ENCODE measurements at regions not wholly inside any gene's neighbourhood (a gene's known extent, or its start where the extent isn't known, plus 50 kb on each side); places are given as distances from the start of the nearest gene placed in this dataset.

GRCh38 chr5:90158131-90158530, 251.4 kb downstream of the CETN3 start:
- no peak for TF ChIP-seq RARB (CRISPR knock-in tag; IDR thresholded peaks at IDR 0.05)
- TF ChIP-seq ZFP30 (CRISPR knock-in tag; IDR thresholded peaks at IDR 0.05): no peak
- peak; percentile 39; the same call in 1 of the 3 replicates for ATAC-seq

GRCh38 chr5:90153031-90153430, 256.5 kb downstream of the CETN3 start:
- no peak for ATAC-seq
- TF ChIP-seq PPARA (CRISPR knock-in tag; IDR thresholded peaks at IDR 0.05; ENCODE audit: borderline replicate concordance) (no peak), ZNF70 (CRISPR knock-in tag; IDR thresholded peaks at IDR 0.05) (no peak), PATZ1 (CRISPR knock-in tag; IDR thresholded peaks at IDR 0.05; ENCODE audit: borderline replicate concordance) (no peak), GLIS3 (CRISPR knock-in tag; IDR thresholded peaks at IDR 0.05) (no peak), ARNTL (CRISPR knock-in tag; IDR thresholded peaks at IDR 0.05; ENCODE audit: borderline replicate concordance, low read depth) (no peak), CSRNP3 (CRISPR knock-in tag; IDR thresholded peaks at IDR 0.05) (no peak), POU6F1 (CRISPR knock-in tag; IDR thresholded peaks at IDR 0.05; ENCODE audit: borderline replicate concordance, low read depth) (no peak), BACH2 (CRISPR knock-in tag; IDR thresholded peaks at IDR 0.05; ENCODE audit: borderline replicate concordance) (no peak), ESRRG (CRISPR knock-in tag; IDR thresholded peaks at IDR 0.05) (no peak), RARB (CRISPR knock-in tag; IDR thresholded peaks at IDR 0.05) (no peak)

- no peak for ATAC-seq
- no peak for TF ChIP-seq RARB (CRISPR knock-in tag; IDR thresholded peaks at IDR 0.05)
- TF ChIP-seq ZNF8 (CRISPR knock-in tag; IDR thresholded peaks at IDR 0.05): no peak
- TF ChIP-seq SNAI2 (CRISPR knock-in tag; IDR thresholded peaks at IDR 0.05): no peak
- TF ChIP-seq POU6F1 (CRISPR knock-in tag; IDR thresholded peaks at IDR 0.05; ENCODE audit: borderline replicate concordance, low read depth): no peak
- no peak for TF ChIP-seq ISL1 (CRISPR knock-in tag; IDR thresholded peaks at IDR 0.05)
- no peak for TF ChIP-seq OSR1 (CRISPR knock-in tag; IDR thresholded peaks at IDR 0.05)
- TF ChIP-seq GLIS3 (CRISPR knock-in tag; IDR thresholded peaks at IDR 0.05): no peak
- no peak for TF ChIP-seq ZC3H10 (CRISPR knock-in tag; IDR thresholded peaks at IDR 0.05)
- no peak for TF ChIP-seq PATZ1 (CRISPR knock-in tag; IDR thresholded peaks at IDR 0.05; ENCODE audit: borderline replicate concordance)
These were observed 264.8 kb downstream of the CETN3 start for GRCh38 chr5:90144625-90145327.

GRCh38 chr5:90142541-90142940, 267.0 kb downstream of the CETN3 start:
- no peak for ATAC-seq
- no peak for TF ChIP-seq ZNF8 (CRISPR knock-in tag; IDR thresholded peaks at IDR 0.05)
- no peak for TF ChIP-seq ZFP30 (CRISPR knock-in tag; IDR thresholded peaks at IDR 0.05)
- TF ChIP-seq CSDC2 (CRISPR knock-in tag; IDR thresholded peaks at IDR 0.05): no peak
- TF ChIP-seq ZNF70 (CRISPR knock-in tag; IDR thresholded peaks at IDR 0.05): no peak
- no peak for TF ChIP-seq TCF4 (CRISPR knock-in tag; IDR thresholded peaks at IDR 0.05; ENCODE audit: borderline replicate concordance)
- no peak for TF ChIP-seq ISL1 (CRISPR knock-in tag; IDR thresholded peaks at IDR 0.05)
- no peak for TF ChIP-seq CSRNP3 (CRISPR knock-in tag; IDR thresholded peaks at IDR 0.05)
- no peak for TF ChIP-seq PPARA (CRISPR knock-in tag; IDR thresholded peaks at IDR 0.05; ENCODE audit: borderline replicate concordance)
- no peak for TF ChIP-seq SNAI2 (CRISPR knock-in tag; IDR thresholded peaks at IDR 0.05)
- TF ChIP-seq PATZ1 (CRISPR knock-in tag; IDR thresholded peaks at IDR 0.05; ENCODE audit: borderline replicate concordance): no peak
- TF ChIP-seq TSHZ2 (CRISPR knock-in tag; IDR thresholded peaks at IDR 0.05): no peak
